Immature natural killer cell (primary cell): ENCODE measurements at regions not wholly inside any gene's neighbourhood (a gene's known extent, or its start where the extent isn't known, plus 50 kb on each side); places are given as distances from the start of the nearest gene placed in this dataset.
"Not testable (repeated sequence)": the region's sequence is repeated elsewhere in the genome, so short reads cannot be mapped to it uniquely, and the experiment has no call there.

ENCODE experiments used
- DNase-seq, 3 donors: peaks; one replicate each; pipeline ENCODE4 v3.0.0; 2022; ENCODE audit warnings: mixed read lengths in 1 of 3
- H3K27ac Mint-ChIP-seq, 6 donors: one replicate each; pipeline ENCODE4 v1.8.0; 2020; ENCODE audit warnings: mixed read lengths in 6 of 6, mild to moderate bottlenecking in 5 of 6, inconsistent platforms in 4 of 6, moderate library complexity in 3 of 6
- H3K27me3 Mint-ChIP-seq, 3 donors: one replicate each; pipeline ENCODE4 v1.8.0; 2020 to 2021; ENCODE audit warnings: low read depth in 3 of 3, mild to moderate bottlenecking in 3 of 3, mixed read lengths in 3 of 3, moderate library complexity in 3 of 3, inconsistent platforms in 1 of 3
- H3K36me3 Mint-ChIP-seq, 3 donors: one replicate each; pipeline ENCODE4 v1.8.0; 2020; ENCODE audit warnings: mixed read lengths in 3 of 3, inconsistent platforms in 2 of 3, mild to moderate bottlenecking in 2 of 3
- H3K4me1 Mint-ChIP-seq, 2 donors: one replicate each; pipeline ENCODE4 v1.8.0; 2020; ENCODE audit warnings: inconsistent platforms in 2 of 2, mild to moderate bottlenecking in 2 of 2, mixed read lengths in 2 of 2, moderate library complexity in 1 of 2
- H3K4me3 Mint-ChIP-seq, 5 donors: one replicate each; pipeline ENCODE4 v1.8.0; 2020; ENCODE audit warnings: mild to moderate bottlenecking in 5 of 5, mixed read lengths in 5 of 5, inconsistent platforms in 3 of 5, moderate library complexity in 3 of 5
- H3K9me3 Mint-ChIP-seq, 6 donors: one replicate each; pipeline ENCODE4 v1.8.0; 2020; ENCODE audit warnings: mild to moderate bottlenecking in 6 of 6, mixed read lengths in 6 of 6, inconsistent platforms in 4 of 6, moderate library complexity in 3 of 6

GRCh38 chr14:105935384-105935783 is 409.0 kb downstream of the TMEM121 start:
- no peak for DNase-seq
- H3K4me1 Mint-ChIP-seq, result peaks cover 4 to 7% of the 10 kb centered on the region in 2 donors
- H3K9me3 Mint-ChIP-seq, result peaks cover 2 to 34% (median 20%) of the 10 kb centered on the region in 6 donors
- H3K36me3 Mint-ChIP-seq, result peaks cover 7 to 14% (median 8%) of the 10 kb centered on the region in 3 donors
- no peak overlapping the region for H3K4me3 Mint-ChIP-seq
- no peak overlapping the region for H3K27ac Mint-ChIP-seq
- peaks cover 10 to 20% (median 10%) of the 10 kb centered on the region in 3 donors for H3K27me3 Mint-ChIP-seq

GRCh38 chr14:105937253-105938054 is 411.1 kb downstream of the TMEM121 start:
- Mint-ChIP-seq H3K4me3 (no peak overlapping the region), H3K9me3 (peaks cover 2 to 34% (median 20%) of the 10 kb centered on the region in 6 donors), H3K27me3 (peaks cover 9 to 16% (median 12%) of the 10 kb centered on the region in 3 donors), H3K27ac (no peak overlapping the region), H3K4me1 (peaks cover 8 to 14% of the 10 kb centered on the region in 2 donors), H3K36me3 (peaks cover 7 to 14% (median 8%) of the 10 kb centered on the region in 3 donors)
- no peak for DNase-seq

GRCh38 chr14:105938055-105938863 is 411.9 kb downstream of the TMEM121 start:
- no peak overlapping the region for H3K4me3 Mint-ChIP-seq
- H3K27ac Mint-ChIP-seq, result no peak overlapping the region
- no peak for DNase-seq

GRCh38 chr14:105938959-105939358 is 412.6 kb downstream of the TMEM121 start:
- Mint-ChIP-seq H3K9me3 (peaks cover 2 to 34% (median 20%) of the 10 kb centered on the region in 6 donors), H3K36me3 (peaks cover 7 to 14% (median 8%) of the 10 kb centered on the region in 3 donors), H3K27me3 (peaks cover 11 to 14% (median 13%) of the 10 kb centered on the region in 3 donors), H3K4me3 (no peak overlapping the region), H3K27ac (no peak overlapping the region), H3K4me1 (peaks cover 8 to 14% of the 10 kb centered on the region in 2 donors)
- no peak for DNase-seq

More at GRCh38 chr14:105938055-105938863, 411.9 kb downstream of the TMEM121 start:
- Mint-ChIP-seq H3K27me3 (peaks cover 12 to 16% (median 12%) of the 10 kb centered on the region in 3 donors), H3K9me3 (peaks cover 2 to 34% (median 20%) of the 10 kb centered on the region in 6 donors), H3K36me3 (peaks cover 7 to 14% (median 8%) of the 10 kb centered on the region in 3 donors), H3K4me1 (peaks cover 8 to 14% of the 10 kb centered on the region in 2 donors)

- H3K9me3 Mint-ChIP-seq, result peaks cover 2 to 31% (median 18%) of the 10 kb centered on the region in 6 donors
- peak overlapping the region in 2 of 6 donors; percentile 45 to 56 for H3K27ac Mint-ChIP-seq
- peaks cover 8 to 18% of the 10 kb centered on the region in 2 donors for H3K4me1 Mint-ChIP-seq
- H3K27me3 Mint-ChIP-seq, result peaks cover 10 to 11% (median 10%) of the 10 kb centered on the region in 3 donors
- H3K4me3 Mint-ChIP-seq, result peak overlapping the region in 1 of 5 donors; percentile 20
- peaks cover 7 to 14% (median 8%) of the 10 kb centered on the region in 3 donors for H3K36me3 Mint-ChIP-seq
- no peak for DNase-seq
Measured at GRCh38 chr14:105939810-105940508, 413.6 kb downstream of the TMEM121 start.

GRCh38 chr14:105940534-105941225 is 414.3 kb downstream of the TMEM121 start:
- H3K36me3 Mint-ChIP-seq, result peaks cover 7 to 14% (median 8%) of the 10 kb centered on the region in 3 donors
- peaks cover 8 to 19% of the 10 kb centered on the region in 2 donors for H3K4me1 Mint-ChIP-seq
- H3K27ac Mint-ChIP-seq, result peak overlapping the region in 3 of 6 donors; percentile 31 to 45 (median 44)
- H3K9me3 Mint-ChIP-seq, result peaks cover 2 to 25% (median 11%) of the 10 kb centered on the region in 6 donors
- H3K27me3 Mint-ChIP-seq, result peaks cover 8 to 13% (median 11%) of the 10 kb centered on the region in 3 donors
- peak; percentile 53 to 58 (median 57) for DNase-seq
- H3K4me3 Mint-ChIP-seq, result peak overlapping the region in 1 of 5 donors; percentile 20

- H3K4me3 Mint-ChIP-seq, result no peak overlapping the region
- peaks cover 2 to 19% (median 11%) of the 10 kb centered on the region in 6 donors for H3K9me3 Mint-ChIP-seq
- peaks cover 8 to 19% of the 10 kb centered on the region in 2 donors for H3K4me1 Mint-ChIP-seq
- H3K27ac Mint-ChIP-seq, result peak overlapping the region in 1 of 6 donors; percentile 44
- H3K36me3 Mint-ChIP-seq, result peaks cover 7 to 14% (median 8%) of the 10 kb centered on the region in 3 donors
- DNase-seq, result no peak
- peaks cover 6 to 14% (median 11%) of the 10 kb centered on the region in 3 donors for H3K27me3 Mint-ChIP-seq
Measured at GRCh38 chr14:105941226-105942166, 415.1 kb downstream of the TMEM121 start.

GRCh38 chr14:105942725-105943124 is 416.3 kb downstream of the TMEM121 start:
- not testable (repeated sequence) for H3K4me3 Mint-ChIP-seq, DNase-seq, H3K36me3 Mint-ChIP-seq, H3K27ac Mint-ChIP-seq
- Mint-ChIP-seq H3K4me1 (peaks cover 8 to 19% of the 10 kb centered on the region in 2 donors), H3K9me3 (peaks cover 2 to 15% (median 11%) of the 10 kb centered on the region in 6 donors), H3K27me3 (peaks cover 6 to 16% (median 10%) of the 10 kb centered on the region in 3 donors)

- Mint-ChIP-seq H3K36me3 (peaks cover 2 to 4% (median 3%) of the 10 kb centered on the region in 3 donors), H3K27me3 (peaks cover 7 to 16% (median 11%) of the 10 kb centered on the region in 3 donors), H3K4me1 (peaks cover 8 to 19% of the 10 kb centered on the region in 2 donors), H3K9me3 (peaks cover 0 to 9% (median 5%) of the 10 kb centered on the region in 6 donors), H3K4me3 (no peak overlapping the region), H3K27ac (no peak overlapping the region)
- no peak for DNase-seq
Measured at GRCh38 chr14:105943973-105944602, 417.7 kb downstream of the TMEM121 start.

GRCh38 chr14:105944632-105945610 is 418.5 kb downstream of the TMEM121 start:
- Mint-ChIP-seq H3K27ac (no peak overlapping the region), H3K9me3 (peaks cover 0 to under 1% (median 0%) of the 10 kb centered on the region in 6 donors), H3K4me1 (peaks cover 8 to 17% of the 10 kb centered on the region in 2 donors), H3K4me3 (no peak overlapping the region), H3K36me3 (no peaks in the 10 kb centered on the region), H3K27me3 (peaks cover 7 to 14% (median 13%) of the 10 kb centered on the region in 3 donors)
- peak; percentile 59 to 64 (median 64) for DNase-seq
